GM12874 (cell line): ENCODE measurements at regions not wholly inside any gene's neighbourhood (a gene's known extent, or its start where the extent isn't known, plus 50 kb on each side); places are given as distances from the start of the nearest gene placed in this dataset.

ENCODE experiments used
- TF ChIP-seq, protein P1 (sequence below): IDR thresholded peaks from 2 replicates; pipeline ENCODE4 v1.5.1; 2011; ENCODE audit warnings: low read depth, mild to moderate bottlenecking, control low read depth, low read length, moderate library complexity; ENCODE audit not compliant: insufficient read depth

- TF ChIP-seq, protein P1, sequence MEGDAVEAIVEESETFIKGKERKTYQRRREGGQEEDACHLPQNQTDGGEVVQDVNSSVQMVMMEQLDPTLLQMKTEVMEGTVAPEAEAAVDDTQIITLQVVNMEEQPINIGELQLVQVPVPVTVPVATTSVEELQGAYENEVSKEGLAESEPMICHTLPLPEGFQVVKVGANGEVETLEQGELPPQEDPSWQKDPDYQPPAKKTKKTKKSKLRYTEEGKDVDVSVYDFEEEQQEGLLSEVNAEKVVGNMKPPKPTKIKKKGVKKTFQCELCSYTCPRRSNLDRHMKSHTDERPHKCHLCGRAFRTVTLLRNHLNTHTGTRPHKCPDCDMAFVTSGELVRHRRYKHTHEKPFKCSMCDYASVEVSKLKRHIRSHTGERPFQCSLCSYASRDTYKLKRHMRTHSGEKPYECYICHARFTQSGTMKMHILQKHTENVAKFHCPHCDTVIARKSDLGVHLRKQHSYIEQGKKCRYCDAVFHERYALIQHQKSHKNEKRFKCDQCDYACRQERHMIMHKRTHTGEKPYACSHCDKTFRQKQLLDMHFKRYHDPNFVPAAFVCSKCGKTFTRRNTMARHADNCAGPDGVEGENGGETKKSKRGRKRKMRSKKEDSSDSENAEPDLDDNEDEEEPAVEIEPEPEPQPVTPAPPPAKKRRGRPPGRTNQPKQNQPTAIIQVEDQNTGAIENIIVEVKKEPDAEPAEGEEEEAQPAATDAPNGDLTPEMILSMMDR: no peak
These were observed 187.4 kb downstream of the ATOH1 start for GRCh38 chr4:94015956-94016355.

GRCh38 chr4:94032754-94033153, 174.9 kb upstream of the SMARCAD1 start:
- TF ChIP-seq, protein P1: no peak

GRCh38 chr4:94036964-94037363, 170.7 kb upstream of the SMARCAD1 start:
- TF ChIP-seq, protein P1: no peak

- TF ChIP-seq, protein P1: no peak
These were observed 169.5 kb upstream of the SMARCAD1 start for GRCh38 chr4:94038195-94038594.

- TF ChIP-seq, protein P1: no peak
These were observed 168.4 kb upstream of the SMARCAD1 start for GRCh38 chr4:94039226-94039625.

DNA sequence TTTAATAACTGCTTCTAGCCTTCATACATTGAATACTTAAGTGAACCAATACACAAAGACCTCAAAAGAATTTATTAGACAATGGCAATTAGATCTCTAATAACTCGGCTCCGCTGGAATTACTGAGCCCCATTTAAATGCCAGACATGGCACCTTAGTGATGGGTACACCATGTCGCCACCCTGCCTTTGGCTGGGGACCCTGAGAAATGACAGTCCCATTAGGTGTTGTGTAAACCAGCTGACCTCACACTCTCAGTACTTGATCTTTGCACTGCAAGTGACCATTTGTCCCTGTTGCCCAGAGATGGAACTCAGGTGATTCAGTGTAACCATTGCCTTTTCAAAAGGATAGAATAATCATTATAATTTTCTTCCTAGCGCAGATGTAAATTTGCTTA, 144.6 kb upstream of the SMARCAD1 start:
- TF ChIP-seq, protein P1: no peak

GRCh38 chr4:94068753-94069719, 138.6 kb upstream of the SMARCAD1 start:
- TF ChIP-seq, protein P1: no peak
